GM18909 (cell line): ENCODE measurements at regions not wholly inside any gene's neighbourhood (a gene's known extent, or its start where the extent isn't known, plus 50 kb on each side); places are given as distances from the start of the nearest gene placed in this dataset.

Experiments
- ATAC-seq: cut with Tn5 transposase; IDR thresholded peaks from one replicate; pipeline ENCODE4 v1.9.1; 2021; ENCODE audit warnings: mild to moderate bottlenecking; ENCODE audit not compliant: unreplicated experiment, poor library complexity

DNA sequence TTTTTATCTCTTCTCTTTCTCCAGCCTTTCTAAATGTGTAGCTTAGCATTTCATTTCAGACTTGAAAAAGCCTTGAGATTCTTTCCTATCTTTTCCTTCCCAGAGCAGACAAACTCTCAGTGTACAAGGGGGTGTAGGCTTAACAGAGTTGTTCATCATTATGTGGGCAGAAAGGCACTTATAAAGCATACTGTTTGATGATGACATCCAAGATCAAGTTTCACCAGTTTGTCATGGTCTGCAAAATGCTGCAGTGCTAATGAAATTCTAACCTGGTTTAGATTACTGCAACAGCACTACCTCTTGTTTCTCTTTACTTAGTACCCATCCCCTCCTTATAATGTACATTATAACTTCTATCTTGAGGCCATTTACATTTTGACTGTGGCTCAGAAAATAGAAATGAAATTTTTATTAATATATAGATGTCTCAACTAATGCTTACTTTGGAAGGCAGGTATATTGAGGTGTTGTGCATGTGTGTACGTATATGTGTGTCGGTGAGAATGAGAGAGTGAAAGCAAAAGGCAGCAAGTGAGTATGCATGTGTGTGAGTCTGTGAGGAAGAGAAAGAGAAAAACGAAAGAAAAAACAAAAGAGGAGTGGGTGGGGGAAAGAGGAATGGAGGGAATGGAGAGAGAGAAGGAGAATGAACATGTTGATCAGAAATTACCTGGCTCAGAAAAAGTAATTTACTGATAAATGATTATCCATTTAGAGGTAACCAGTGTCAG is 1043.6 kb downstream of the TUSC7 start:
- ATAC-seq = no peak

DNA sequence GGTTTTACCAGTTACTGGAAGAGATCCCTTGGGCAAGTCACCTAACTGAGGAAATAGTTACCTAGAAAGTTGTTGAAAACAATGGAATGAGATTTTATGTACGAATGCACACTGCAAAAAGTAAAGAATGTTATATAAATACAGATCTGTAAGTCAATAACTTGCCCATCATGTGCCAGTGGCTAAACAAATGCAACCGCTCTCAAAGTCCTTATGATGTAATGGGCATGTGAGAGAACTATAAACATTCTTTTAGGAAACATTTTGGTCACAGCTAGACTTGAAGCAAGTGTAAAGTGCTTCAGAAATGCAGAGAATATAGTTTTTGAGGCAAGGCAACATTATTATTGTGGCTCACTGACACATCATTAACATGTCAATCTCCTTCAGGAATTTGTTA is 1044.5 kb downstream of the TUSC7 start:
- ATAC-seq = no peak

DNA sequence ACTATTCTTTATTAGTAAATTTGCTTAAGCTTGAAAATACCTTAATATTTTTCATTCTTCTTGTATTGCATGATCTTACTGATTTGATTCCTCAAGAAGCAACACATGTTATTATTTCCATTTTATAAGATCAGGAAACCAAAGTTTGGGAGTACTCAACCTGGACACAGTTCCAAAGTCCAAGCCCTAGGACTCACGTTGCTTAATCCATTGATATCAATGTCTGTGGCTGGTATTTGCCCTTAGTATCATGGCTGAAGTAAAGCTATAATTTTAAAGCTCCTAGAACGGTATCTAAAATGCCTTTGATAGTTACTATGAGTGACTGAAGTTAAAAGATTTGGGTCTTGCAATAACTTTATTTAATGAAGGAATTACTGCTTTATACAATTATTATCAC is 1045.3 kb downstream of the TUSC7 start:
- ATAC-seq = no peak

DNA sequence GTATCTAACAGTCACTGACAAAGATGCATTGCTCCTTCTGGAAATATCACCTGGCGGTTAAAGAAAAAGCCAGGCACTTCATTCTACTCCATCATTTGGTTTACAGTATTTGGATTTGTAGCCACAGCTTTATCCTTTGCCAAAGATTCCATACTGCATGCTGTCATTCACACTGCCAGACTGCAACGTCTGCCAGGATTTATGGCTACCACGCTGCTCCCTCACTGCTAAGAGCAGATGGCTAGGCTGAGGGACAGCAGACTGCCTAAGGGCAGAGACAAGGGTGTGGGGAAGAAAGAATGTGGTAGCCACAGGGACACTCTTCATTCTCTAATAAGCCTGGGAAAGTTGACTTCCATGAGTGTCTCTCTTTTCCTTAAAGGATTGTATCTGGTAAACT is 1047.0 kb downstream of the TUSC7 start:
- no peak for ATAC-seq

DNA sequence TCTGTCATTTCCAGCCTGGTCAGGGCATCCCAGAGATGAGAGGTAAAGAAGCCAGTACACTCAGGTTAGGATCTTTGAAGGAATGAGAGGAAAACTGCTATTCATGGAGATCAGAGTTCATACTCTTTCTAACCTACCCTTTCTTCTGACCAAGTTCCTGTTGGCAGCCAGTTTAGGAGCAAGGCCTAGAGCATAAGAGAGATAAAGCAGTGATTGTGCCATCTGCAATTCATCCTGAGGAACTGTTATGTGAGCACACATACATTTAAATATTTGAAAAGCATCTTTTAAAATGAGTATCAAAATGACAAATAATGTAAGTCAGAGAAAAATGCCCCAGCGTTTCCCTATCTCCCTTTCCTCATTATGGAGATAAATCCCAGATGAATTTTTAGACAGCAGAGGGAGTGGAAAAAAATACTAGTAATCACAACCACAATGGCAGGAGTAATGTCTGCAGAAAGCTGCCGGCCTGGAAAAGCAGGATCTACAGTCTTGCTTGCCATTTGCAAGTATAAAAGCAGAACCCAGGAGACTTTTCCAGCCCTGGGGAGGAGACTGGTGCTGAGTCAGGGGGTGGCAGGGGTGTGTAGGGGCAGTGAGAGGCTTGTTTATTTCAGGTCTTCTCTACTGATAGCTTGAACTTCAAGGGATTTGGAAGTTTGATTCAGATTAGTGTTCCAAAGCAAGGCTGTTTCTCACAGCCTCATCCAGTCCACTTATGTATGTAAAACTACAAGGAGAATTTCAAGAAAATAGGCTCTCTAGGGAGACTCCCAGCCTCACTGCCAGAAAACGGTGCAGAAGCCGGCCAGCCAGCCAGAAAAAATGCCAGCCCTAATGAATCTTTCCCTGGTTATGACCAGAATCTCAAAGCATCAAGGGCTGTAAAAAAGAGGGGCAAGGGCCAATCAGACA is 1052.4 kb downstream of the TUSC7 start:
- ATAC-seq = no peak

DNA sequence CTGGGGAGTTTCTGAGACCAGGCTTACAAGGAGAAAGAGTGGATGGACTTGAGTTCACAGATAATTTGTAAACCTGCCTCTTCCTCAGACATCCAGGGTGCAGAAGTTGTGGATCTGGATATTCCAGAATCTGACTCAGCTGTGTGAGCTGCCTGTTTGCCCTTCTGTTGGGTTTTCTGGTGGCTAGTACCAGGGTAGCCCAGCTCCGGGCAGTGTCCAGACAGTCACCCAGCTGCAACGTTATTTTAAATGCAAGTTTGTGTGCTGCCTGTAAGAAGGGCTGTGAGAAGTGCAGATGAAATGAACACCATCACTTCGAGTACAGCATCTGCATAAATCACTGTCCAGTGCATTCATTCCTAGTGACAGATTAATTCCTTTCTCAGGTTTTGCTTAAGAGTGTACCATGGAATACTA is 1053.0 kb downstream of the TUSC7 start:
- no peak for ATAC-seq

DNA sequence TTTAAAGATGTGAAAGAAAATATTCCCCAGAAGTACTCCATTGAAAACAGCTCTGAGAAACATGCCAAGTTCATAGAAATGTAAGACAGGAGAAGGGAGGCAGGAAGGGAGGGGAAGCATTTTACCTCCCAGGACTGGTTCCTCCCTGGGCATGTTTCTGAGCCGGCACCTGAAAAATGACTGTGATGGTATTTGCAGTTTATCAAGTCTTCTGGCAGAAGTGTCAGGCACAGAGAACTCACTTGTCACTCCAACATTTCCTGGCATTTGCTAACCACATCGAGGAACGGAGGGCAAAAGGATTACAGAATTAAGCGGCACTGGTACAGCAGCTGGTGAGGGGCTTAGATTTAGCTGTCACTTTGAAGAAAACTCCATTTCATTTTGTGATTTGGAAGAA is 1054.0 kb downstream of the TUSC7 start:
- ATAC-seq = no peak

DNA sequence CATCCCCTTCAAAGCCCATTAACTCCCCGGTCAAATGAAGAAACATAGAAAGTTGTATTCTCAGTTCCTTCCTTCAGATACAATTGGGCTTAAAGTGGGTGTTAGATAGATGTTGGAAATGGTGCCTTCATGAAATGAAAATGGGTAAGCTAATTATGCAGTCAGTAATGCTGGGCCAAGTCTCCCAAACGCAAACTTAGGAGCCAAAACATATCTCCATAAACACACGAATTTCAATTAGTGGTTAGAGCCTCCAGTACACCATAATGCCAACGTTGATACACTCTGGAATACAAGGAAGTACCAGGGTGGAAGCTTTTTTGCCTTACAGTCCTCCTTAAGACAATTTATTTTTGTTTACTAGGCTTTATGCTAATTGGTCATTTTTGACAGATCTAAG is 1059.0 kb downstream of the TUSC7 start:
- ATAC-seq = no peak

DNA sequence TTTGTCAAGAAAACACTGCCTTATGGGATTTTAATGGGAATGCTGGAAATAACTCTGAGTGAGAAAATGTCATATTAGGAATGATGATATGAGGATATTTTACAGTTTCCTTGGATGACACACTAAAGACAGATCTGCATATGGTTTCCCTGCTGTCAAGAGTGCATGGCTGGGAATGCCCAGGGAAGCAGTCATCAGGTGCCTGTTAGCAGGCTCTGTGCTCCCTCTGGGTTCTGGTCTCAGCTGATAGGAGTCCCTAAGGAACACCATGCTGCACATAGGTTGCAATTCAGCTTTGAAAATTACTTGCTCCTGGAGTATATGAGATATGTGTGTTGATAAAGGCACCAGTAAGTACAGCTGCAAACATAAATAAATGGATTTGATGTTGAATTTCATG is 1064.6 kb downstream of the TUSC7 start:
- no peak for ATAC-seq

DNA sequence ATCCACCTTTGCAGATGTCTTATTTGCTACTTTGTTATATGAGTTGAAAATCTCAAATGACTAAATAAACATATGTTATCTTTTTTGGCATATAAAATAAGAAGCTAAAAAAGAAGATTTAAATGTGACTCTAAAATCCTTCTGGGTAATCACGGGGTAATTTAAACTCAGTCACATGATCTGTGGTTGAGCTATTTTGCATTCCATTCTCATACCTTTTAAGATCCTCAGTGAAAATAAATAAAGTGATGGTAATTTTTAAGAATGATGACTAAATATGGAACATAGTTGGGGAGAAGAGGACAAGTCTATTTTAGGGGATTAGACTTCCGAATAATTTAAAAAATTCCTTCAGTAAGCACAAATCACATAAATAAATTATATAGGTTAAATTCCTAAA is 1076.8 kb downstream of the TUSC7 start:
- no peak for ATAC-seq

DNA sequence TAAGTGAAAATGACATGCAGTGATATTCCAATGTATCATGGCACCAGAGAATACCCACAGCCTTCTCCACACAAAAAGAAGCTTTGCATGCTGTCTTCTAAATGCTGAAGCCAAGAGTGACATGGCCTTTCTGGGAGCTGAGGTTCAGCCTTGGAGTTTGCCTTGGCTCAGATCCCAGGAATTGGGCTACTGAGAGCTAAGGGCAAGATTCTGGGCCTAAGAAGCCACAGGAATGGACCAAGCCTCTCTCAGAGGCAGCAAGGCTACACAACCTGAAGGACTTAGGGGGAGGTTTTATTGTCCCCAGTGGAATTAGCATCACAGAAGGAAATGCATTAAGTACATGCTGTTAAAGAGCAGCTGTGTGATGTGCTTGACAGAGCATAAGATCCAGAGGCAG is 1078.5 kb downstream of the TUSC7 start:
- no peak for ATAC-seq

DNA sequence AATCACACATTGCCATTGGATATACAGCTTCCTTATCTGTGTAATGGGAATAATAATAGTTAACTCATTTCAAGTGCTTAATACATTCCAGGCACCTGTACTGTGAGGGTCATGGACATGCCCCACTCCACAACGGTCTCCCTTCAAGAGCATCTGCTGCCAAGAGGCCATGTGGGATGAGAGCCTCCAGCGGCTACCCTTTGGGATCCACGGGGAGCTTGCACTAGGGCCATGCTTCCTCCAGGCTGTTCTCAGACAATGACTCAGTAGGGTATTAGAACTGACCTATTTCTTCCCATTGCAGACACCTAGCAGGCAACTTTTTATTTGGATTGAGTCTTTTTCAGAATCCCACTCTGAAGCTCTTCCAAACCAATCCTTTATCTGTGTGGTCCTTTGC is 1078.9 kb downstream of the TUSC7 start:
- ATAC-seq = no peak

DNA sequence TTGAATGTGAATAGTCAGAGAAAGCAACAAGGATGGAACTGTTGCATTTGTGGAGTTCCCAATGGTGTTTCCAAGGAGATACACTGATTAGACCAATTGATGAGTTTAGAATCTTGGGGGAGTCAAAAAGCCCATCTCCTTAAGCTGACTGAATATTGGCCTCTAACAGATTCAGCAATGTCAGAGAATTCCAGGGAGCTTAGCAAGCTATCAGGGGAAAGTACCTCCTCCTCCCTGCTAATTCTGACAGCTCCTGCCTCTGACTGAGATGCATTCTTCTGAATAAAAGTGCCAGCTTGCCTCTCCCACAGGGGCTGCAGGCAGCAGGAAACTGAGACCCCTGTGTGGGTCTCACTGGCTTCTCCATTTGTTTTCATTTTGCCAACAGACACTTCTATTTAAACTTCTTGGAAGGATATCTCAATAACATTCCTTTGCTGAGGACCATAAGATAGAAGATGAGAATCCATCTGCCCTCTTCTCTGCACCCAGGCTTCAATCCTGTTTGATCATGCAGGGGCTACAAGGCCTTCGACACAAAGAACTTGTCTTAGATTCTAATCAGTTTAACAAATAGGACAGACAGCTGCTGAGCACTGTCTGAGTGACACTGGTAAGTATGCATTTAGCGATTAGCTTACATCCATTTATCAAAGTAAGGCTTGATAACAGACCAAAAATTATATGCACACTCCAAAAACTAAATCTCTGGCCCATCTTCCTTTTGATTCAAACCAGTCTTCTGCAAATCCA is 1080.8 kb downstream of the TUSC7 start:
- no peak for ATAC-seq

DNA sequence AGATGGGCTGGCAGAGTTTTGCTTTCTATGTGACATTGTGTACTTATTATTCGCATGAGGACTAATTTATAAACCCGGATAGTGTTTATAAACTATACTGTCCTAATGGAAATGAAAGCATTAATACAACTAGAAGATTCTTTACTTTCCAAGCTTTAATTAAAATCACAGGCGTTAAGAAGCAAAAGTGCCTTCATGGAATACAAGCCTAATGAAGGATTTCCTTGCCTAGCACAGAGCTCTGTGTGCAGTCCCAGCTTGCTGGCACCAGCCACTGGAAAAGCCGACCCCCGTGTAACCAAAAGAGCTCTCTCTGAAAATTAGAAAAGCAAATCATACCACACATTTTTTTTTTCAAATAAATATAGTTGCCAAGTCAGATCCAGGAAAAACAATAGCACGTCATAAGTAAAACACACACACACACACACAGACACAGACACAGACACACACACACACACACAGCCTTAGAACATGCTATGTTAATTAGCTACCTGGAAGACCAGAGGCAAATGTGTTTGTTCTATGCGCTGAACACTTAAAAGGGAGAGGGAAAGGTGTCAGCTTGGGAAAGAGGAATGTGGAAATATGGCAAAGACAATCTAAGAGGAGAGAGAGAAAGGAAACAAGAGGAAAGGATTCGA is 1084.2 kb downstream of the TUSC7 start:
- no peak for ATAC-seq

DNA sequence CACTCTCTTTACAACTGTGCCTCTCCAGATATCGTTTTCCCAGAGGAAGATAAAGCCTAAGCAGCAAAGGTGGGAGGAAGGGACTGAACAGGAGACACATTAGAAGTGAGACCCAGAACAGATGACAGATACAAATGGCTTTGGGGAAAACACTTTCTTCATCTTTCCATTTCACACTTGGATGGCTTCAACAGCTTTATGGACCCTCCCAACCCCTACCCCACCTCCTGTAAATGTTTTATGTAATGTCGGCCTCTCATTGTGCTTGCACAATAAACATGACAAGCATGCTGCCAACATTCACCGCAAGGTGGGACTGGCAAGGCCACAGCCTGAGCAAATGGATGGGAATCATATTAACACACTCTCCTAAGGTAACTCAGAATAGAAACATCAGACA is 1088.6 kb downstream of the TUSC7 start:
- ATAC-seq = no peak

DNA sequence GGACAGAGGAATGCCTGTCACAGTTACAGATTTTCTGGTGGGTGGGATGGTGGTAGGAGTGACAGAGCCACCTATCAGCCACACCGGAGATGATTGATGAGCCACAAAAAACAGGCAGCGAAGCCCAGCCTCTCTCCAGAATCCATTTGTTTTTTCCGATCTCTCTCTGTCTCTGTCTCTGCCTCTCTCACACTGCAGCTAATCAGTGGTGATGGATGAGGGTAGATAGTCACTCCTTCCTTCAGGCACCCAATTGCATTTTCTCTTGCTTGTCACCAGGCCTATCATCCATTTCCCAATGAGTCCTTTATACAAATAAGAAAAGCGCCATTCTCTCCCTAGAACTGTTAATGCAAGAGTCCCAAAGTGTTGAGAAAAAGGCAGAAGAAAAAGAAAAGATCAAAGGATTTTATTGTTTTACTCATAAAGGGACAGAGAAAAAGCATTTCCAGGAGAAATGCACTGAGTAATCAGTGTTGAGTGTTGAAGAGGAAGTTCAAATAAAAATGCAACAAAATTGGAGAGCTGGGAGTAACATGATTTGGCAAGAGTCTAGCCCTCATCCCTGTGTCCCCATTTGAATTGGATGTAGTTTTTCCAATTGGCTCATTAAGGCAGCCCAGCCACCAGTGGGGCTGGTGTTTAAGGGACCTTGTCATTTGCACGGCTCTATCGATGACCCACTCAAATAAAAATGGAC is 1089.3 kb downstream of the TUSC7 start:
- ATAC-seq = no peak

DNA sequence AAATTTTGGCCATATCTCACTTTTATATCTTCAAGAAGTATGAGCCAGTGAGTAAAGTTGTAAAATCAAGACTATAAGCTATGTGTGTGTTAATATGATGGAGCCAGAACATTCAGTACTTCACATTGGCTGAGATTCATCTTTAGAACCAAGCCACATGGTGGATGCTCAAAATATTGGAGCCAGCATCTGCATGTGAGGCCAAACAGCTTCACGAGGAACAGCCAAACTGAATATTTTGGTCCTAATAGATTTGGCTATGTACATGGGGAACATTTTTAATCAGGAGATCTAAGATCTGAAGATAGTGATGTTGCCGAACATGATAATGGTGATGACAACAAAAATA is 1089.8 kb downstream of the TUSC7 start:
- ATAC-seq = no peak

DNA sequence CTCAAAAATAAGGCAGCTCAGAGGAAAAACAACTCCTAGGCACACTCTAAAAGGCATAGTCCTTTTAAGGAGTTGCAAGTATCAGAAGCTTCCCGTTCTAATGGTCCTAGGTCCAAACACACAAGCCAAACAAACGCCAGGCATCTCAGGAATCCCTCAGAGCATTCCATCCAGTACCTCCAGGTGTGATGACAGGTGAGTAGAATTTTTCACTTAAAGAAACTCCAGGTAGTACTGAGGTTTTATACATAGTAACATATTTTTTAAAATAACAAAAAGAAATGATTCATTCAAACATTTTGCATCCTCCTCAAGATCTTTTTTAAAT is 1092.3 kb downstream of the TUSC7 start:
- no peak for ATAC-seq

DNA sequence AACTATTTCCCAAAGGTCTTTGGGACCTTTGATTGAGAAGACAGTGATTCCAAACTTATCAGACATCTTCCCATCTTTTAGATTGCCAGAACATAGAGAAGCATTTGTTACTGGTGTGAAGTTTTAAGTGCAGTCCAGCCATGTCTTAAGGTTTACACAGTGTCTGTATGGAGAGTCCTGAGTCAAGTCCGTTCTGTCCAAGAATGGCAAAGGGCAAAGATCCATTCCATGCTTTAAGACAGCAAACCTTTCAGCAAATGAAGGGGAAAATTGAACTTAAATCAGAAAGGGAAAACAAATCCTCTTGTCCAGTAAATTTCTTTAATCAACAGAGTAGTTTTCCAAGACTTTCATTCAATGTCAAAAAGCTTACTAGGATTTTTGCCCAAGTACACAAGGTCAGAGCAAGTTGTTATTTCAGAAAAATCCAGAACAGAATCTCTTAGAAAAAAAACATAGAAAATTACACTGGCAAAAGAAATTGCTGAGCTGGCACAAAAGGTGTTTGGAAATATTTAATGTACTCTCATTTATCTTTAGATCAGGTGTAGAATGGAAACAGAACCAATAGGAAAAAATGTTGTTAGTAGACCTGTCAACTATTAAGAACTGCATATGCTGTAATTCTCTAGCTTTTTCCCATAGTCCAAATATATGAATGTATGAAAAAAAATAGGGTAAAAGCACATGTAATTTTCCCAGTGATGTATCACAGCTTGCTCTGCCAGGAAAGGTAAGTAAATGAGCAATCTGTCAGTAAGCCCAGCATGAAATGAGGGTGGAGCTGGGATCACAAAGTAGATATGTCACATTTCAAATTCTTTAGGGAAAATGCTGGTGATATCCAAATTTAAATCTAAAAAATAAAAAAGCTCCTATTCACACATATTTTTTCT is 1099.9 kb downstream of the TUSC7 start:
- ATAC-seq = no peak
